ENCODE measurements at regions not wholly inside any gene's neighbourhood (a gene's known extent, or its start where the extent isn't known, plus 50 kb on each side); places are given as distances from the start of the nearest gene placed in this dataset.

DNA sequence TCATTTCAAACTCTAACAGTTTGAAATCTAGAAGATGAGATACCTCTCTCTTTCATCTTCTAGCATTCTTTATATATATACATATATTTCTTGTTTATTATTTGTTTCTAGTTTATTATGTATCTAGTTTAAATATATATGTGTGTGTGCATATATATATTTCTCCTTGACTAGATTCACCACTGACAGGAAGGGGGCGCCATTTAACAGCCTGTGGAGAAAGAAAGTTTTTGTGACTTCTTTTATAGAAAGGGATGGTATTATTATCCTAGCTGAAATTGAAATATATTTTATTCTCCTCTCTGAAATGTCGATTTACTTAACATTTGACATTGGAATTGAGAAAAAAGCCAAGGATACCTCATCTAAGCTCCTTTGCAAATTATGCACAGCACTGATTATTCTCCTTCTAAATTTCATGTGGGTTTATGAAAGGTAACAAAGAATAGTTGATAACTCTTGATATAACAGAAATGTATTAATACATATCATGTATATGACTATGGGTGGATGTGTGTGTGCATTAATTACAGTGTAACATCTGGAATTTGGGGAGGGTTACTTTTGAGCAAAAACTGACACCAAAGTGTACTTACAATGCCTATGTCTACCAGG lies 160.7 kb upstream of the NT5C1B start:
- no peaks in the 10 kb centered on the region for H3K36me3 ChIP-seq (replicated peaks in 1 of 2; ENCODE audit: control insufficient read depth in 1 of 2, insufficient read depth in 2 of 2, low read length in 2 of 2)
- Mint-ChIP-seq H3K36me3 (no peaks in the 10 kb centered on the region), H3K27me3 (ENCODE audit: low read depth in 3 of 3) (peaks cover 2 to 4% (median 3%) of the 10 kb centered on the region in 3 donors), H3K9me3 (no peaks in the 10 kb centered on the region), H3K4me3 (no peak overlapping the region), H3K27ac (no peak overlapping the region), H3K4me1 (no peaks in the 10 kb centered on the region)
- H3K4me3 ChIP-seq (replicated peaks in 1 of 3; ENCODE audit: low read depth in 2 of 3, low read length in 3 of 3) = no peak overlapping the region
- no CpG with 5 or more reads among the region's 2 CpGs for WGBS (ENCODE audit: insufficient coverage)
- H4K20me1 ChIP-seq (ENCODE audit: insufficient read depth, low read length) = no peaks in the 10 kb centered on the region
- H3K9ac ChIP-seq (ENCODE audit: insufficient read depth, low read length, poor library complexity, severe bottlenecking) = no peak overlapping the region
- TF ChIP-seq, protein P1, sequence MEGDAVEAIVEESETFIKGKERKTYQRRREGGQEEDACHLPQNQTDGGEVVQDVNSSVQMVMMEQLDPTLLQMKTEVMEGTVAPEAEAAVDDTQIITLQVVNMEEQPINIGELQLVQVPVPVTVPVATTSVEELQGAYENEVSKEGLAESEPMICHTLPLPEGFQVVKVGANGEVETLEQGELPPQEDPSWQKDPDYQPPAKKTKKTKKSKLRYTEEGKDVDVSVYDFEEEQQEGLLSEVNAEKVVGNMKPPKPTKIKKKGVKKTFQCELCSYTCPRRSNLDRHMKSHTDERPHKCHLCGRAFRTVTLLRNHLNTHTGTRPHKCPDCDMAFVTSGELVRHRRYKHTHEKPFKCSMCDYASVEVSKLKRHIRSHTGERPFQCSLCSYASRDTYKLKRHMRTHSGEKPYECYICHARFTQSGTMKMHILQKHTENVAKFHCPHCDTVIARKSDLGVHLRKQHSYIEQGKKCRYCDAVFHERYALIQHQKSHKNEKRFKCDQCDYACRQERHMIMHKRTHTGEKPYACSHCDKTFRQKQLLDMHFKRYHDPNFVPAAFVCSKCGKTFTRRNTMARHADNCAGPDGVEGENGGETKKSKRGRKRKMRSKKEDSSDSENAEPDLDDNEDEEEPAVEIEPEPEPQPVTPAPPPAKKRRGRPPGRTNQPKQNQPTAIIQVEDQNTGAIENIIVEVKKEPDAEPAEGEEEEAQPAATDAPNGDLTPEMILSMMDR (IDR thresholded peaks at IDR 0.05) = peak; percentile 46
- no peak overlapping the region for H2AFZ ChIP-seq (ENCODE audit: insufficient read depth, low read depth, low read length, poor library complexity, severe bottlenecking)
- no peak overlapping the region for H3K4me2 ChIP-seq (replicated peaks; ENCODE audit: extremely low read depth, low read length, poor library complexity, severe bottlenecking)
- no peak overlapping the region for H3K27ac ChIP-seq (ENCODE audit: low read depth in 1 of 2, low read length in 2 of 2)
- H3K4me1 ChIP-seq (ENCODE audit: control insufficient read depth in 1 of 2, insufficient read depth in 2 of 2, low read length in 2 of 2) = no peaks in the 10 kb centered on the region
- H3K9me3 ChIP-seq (replicated peaks in 1 of 2; ENCODE audit: control insufficient read depth in 1 of 2, insufficient read depth in 1 of 2, low read length in 2 of 2) = no peaks in the 10 kb centered on the region
- intact Hi-C loops (cut with micrococcal nuclease) = loop anchor here (5.0 kb wide), 2 partner anchors 1112 to 1117 kb away; no protein-coding TSS in a partner anchor
- no peaks in the 10 kb centered on the region for H3K27me3 ChIP-seq (ENCODE audit: control insufficient read depth in 2 of 2, insufficient read depth in 2 of 2, low read length in 2 of 2)
- DNase-seq = no peak
- H3K79me2 ChIP-seq (ENCODE audit: insufficient read depth, low read length) = no peaks in the 10 kb centered on the region

GRCh38 chr2:18745431-18746272 lies 156.3 kb upstream of the NT5C1B start:
- Mint-ChIP-seq H3K27me3 (ENCODE audit: low read depth in 3 of 3) (peaks cover 0 to 4% (median 0%) of the 10 kb centered on the region in 3 donors), H3K4me1 (no peaks in the 10 kb centered on the region), H3K27ac (no peak overlapping the region), H3K4me3 (no peak overlapping the region), H3K9me3 (no peaks in the 10 kb centered on the region), H3K36me3 (no peaks in the 10 kb centered on the region)
- no peak overlapping the region for H3K27ac ChIP-seq (ENCODE audit: low read depth in 1 of 2, low read length in 2 of 2)
- no peak overlapping the region for H2AFZ ChIP-seq (ENCODE audit: insufficient read depth, low read depth, low read length, poor library complexity, severe bottlenecking)
- H3K4me1 ChIP-seq (ENCODE audit: control insufficient read depth in 1 of 2, insufficient read depth in 2 of 2, low read length in 2 of 2) = no peaks in the 10 kb centered on the region
- H3K27me3 ChIP-seq (ENCODE audit: control insufficient read depth in 2 of 2, insufficient read depth in 2 of 2, low read length in 2 of 2) = no peaks in the 10 kb centered on the region
- H3K4me3 ChIP-seq (replicated peaks in 1 of 3; ENCODE audit: low read depth in 2 of 3, low read length in 3 of 3) = no peak overlapping the region
- H3K4me2 ChIP-seq (replicated peaks; ENCODE audit: extremely low read depth, low read length, poor library complexity, severe bottlenecking) = no peak overlapping the region
- H3K9ac ChIP-seq (ENCODE audit: insufficient read depth, low read length, poor library complexity, severe bottlenecking) = no peak overlapping the region
- H3K9me3 ChIP-seq (replicated peaks in 1 of 2; ENCODE audit: control insufficient read depth in 1 of 2, insufficient read depth in 1 of 2, low read length in 2 of 2) = no peaks in the 10 kb centered on the region
- H4K20me1 ChIP-seq (ENCODE audit: insufficient read depth, low read length) = no peaks in the 10 kb centered on the region
- TF ChIP-seq, protein P1 (IDR thresholded peaks at IDR 0.05) = no peak
- H3K79me2 ChIP-seq (ENCODE audit: insufficient read depth, low read length) = no peaks in the 10 kb centered on the region
- intact Hi-C loops (cut with micrococcal nuclease) = no loop called here
- H3K36me3 ChIP-seq (replicated peaks in 1 of 2; ENCODE audit: control insufficient read depth in 1 of 2, insufficient read depth in 2 of 2, low read length in 2 of 2) = no peaks in the 10 kb centered on the region
- no peak for DNase-seq
- 86% methylated on average over 2 of the region's 6 CpGs for WGBS (ENCODE audit: insufficient coverage)

Measured in CD14-positive monocyte (primary cell).